Upper lobe of left lung (tissue), 4 donors: ENCODE measurements at regions not wholly inside any gene's neighbourhood (a gene's known extent, or its start where the extent isn't known, plus 50 kb on each side); places are given as distances from the start of the nearest gene placed in this dataset.

Source experiments
- EP300 ChIP-seq, 4 donors: sonication (generic); formaldehyde crosslinking; IDR thresholded peaks; one replicate each; pipeline ENCODE4 v1.5.1; 2017; ENCODE audit warnings: antibody characterized with exemption in 4 of 4, control low read depth in 2 of 4
- POLR2A ChIP-seq, 4 donors: fragments of 450-650 bp; IDR thresholded peaks; one replicate each; pipeline ENCODE4 v1.5.1; 2016 to 2017; ENCODE audit warnings: antibody characterized with exemption in 4 of 4, mild to moderate bottlenecking in 2 of 4
- TF ChIP-seq, protein P1 (sequence below), 6 experiments: fragments of 450-650 bp in 4 of 6; fragments of 200-600 bp in 2 of 6; sonication (generic) in 2 of 6; IDR thresholded peaks; one replicate each; pipeline ENCODE4 v1.5.1; 2016 to 2019; ENCODE audit warnings: antibody characterized with exemption in 6 of 6

- TF ChIP-seq POLR2A (IDR thresholded peaks at IDR 0.05): no peak
- TF ChIP-seq, protein P1, sequence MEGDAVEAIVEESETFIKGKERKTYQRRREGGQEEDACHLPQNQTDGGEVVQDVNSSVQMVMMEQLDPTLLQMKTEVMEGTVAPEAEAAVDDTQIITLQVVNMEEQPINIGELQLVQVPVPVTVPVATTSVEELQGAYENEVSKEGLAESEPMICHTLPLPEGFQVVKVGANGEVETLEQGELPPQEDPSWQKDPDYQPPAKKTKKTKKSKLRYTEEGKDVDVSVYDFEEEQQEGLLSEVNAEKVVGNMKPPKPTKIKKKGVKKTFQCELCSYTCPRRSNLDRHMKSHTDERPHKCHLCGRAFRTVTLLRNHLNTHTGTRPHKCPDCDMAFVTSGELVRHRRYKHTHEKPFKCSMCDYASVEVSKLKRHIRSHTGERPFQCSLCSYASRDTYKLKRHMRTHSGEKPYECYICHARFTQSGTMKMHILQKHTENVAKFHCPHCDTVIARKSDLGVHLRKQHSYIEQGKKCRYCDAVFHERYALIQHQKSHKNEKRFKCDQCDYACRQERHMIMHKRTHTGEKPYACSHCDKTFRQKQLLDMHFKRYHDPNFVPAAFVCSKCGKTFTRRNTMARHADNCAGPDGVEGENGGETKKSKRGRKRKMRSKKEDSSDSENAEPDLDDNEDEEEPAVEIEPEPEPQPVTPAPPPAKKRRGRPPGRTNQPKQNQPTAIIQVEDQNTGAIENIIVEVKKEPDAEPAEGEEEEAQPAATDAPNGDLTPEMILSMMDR (IDR thresholded peaks at IDR 0.05): no peak
- no peak for TF ChIP-seq EP300 (IDR thresholded peaks at IDR 0.05)
Measured at GRCh38 chr7:15784694-15785030, 98.2 kb upstream of the MEOX2 start.
